ENCODE measurements at regions not wholly inside any gene's neighbourhood (a gene's known extent, or its start where the extent isn't known, plus 50 kb on each side); places are given as distances from the start of the nearest gene placed in this dataset.

DNA sequence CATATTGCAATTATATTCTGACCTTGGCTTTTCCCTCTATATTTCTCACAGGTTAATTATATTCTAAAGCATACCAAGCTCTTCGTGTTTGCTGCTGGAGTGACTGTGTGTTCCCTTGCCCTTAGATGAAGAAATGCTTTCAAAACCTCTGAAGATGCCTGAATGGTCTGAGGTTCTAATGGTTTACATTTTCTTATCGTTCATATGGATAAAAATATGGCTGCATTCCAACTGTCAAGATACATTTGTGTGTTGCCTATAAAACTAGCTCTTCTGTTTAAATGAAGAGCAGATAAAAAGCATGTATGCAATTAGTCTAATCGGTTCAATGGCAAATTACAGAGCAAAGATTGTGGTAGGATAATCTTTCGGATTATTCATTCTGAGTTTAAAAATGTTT is 68.4 kb upstream of the ANKRD10 start:
- TF ChIP-seq CBX8 (IDR thresholded peaks at IDR 0.05; ENCODE audit: borderline replicate concordance, low read depth, low read length) = no peak
- TF ChIP-seq CTCF (IDR thresholded peaks at IDR 0.05; ENCODE audit: control extremely low read depth in 1 of 3, insufficient read depth in 1 of 3, low read depth in 1 of 3, low read length in 3 of 3) = no peak
- TF ChIP-seq EP300 (IDR thresholded peaks at IDR 0.05; ENCODE audit: borderline replicate concordance in 1 of 2, low read depth in 2 of 2, low read length in 2 of 2) = no peak
- no peak for TF ChIP-seq JUND (IDR thresholded peaks at IDR 0.05; ENCODE audit: low read length)
- TF ChIP-seq HDAC6 (IDR thresholded peaks at IDR 0.05; ENCODE audit: low read depth, low read length) = no peak
- no peak for TF ChIP-seq POLR2A (IDR thresholded peaks at IDR 0.05; ENCODE audit: control extremely low read depth in 1 of 2, low read depth in 2 of 2, low read length in 2 of 2)
- TF ChIP-seq, protein P1, sequence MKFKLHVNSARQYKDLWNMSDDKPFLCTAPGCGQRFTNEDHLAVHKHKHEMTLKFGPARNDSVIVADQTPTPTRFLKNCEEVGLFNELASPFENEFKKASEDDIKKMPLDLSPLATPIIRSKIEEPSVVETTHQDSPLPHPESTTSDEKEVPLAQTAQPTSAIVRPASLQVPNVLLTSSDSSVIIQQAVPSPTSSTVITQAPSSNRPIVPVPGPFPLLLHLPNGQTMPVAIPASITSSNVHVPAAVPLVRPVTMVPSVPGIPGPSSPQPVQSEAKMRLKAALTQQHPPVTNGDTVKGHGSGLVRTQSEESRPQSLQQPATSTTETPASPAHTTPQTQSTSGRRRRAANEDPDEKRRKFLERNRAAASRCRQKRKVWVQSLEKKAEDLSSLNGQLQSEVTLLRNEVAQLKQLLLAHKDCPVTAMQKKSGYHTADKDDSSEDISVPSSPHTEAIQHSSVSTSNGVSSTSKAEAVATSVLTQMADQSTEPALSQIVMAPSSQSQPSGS (IDR thresholded peaks at IDR 0.05; ENCODE audit: low read length) = no peak
- TF ChIP-seq RFX5 (IDR thresholded peaks at IDR 0.05; ENCODE audit: borderline replicate concordance, low read depth, low read length) = no peak

All from H1 (cell line).